Thyroid gland (tissue), 4 donors: ENCODE measurements at regions not wholly inside any gene's neighbourhood (a gene's known extent, or its start where the extent isn't known, plus 50 kb on each side); places are given as distances from the start of the nearest gene placed in this dataset.

Experiments used
- POLR2A ChIP-seq, 2 donors: fragments of 450-650 bp; IDR thresholded peaks; one replicate each; pipeline ENCODE4 v1.6.1; 2017; ENCODE audit warnings: antibody characterized with exemption in 2 of 2, mild to moderate bottlenecking in 2 of 2, moderate library complexity in 1 of 2
- TF ChIP-seq, protein P1 (sequence below), 6 experiments: fragments of 200-600 bp in 3 of 6; fragments of 450-650 bp in 3 of 6; sonication (generic) in 3 of 6; IDR thresholded peaks; one replicate each; pipeline ENCODE4 v1.5.1; 2016 to 2019; ENCODE audit warnings: antibody characterized with exemption in 6 of 6, mild to moderate bottlenecking in 2 of 6, inconsistent platforms in 1 of 6, moderate library complexity in 1 of 6

GRCh38 chr2:105598829-105599698 lies 145.6 kb upstream of the NCK2 start:
- TF ChIP-seq POLR2A (IDR thresholded peaks at IDR 0.05): no peak
- TF ChIP-seq, protein P1, sequence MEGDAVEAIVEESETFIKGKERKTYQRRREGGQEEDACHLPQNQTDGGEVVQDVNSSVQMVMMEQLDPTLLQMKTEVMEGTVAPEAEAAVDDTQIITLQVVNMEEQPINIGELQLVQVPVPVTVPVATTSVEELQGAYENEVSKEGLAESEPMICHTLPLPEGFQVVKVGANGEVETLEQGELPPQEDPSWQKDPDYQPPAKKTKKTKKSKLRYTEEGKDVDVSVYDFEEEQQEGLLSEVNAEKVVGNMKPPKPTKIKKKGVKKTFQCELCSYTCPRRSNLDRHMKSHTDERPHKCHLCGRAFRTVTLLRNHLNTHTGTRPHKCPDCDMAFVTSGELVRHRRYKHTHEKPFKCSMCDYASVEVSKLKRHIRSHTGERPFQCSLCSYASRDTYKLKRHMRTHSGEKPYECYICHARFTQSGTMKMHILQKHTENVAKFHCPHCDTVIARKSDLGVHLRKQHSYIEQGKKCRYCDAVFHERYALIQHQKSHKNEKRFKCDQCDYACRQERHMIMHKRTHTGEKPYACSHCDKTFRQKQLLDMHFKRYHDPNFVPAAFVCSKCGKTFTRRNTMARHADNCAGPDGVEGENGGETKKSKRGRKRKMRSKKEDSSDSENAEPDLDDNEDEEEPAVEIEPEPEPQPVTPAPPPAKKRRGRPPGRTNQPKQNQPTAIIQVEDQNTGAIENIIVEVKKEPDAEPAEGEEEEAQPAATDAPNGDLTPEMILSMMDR (IDR thresholded peaks at IDR 0.05): no peak
